BLaER1 treated with 17β-estradiol and CSF1 and Interleukin-3, amounts not matched to agents 10 nM and 100 nM (cell line): ENCODE measurements at regions not wholly inside any gene's neighbourhood (a gene's known extent, or its start where the extent isn't known, plus 50 kb on each side); places are given as distances from the start of the nearest gene placed in this dataset.

Source experiments
- H3K27ac ChIP-seq, 11 experiments: shearing (Covaris generic); formaldehyde crosslinking; 2 replicates each; pipeline ENCODE4 v1.8.1; 2022
- H3K27me3 ChIP-seq, 11 experiments: shearing (Covaris generic); formaldehyde crosslinking; 2 replicates each; pipeline ENCODE4 v1.8.1; 2022
- H3K36me3 ChIP-seq, 11 experiments: shearing (Covaris generic); formaldehyde crosslinking; 2 replicates each; pipeline ENCODE4 v1.8.1; 2022
- H3K4me1 ChIP-seq, 10 experiments: shearing (Covaris generic); formaldehyde crosslinking; 2 replicates each; pipeline ENCODE4 v1.8.1; 2022
- H3K4me2 ChIP-seq, 11 experiments: shearing (Covaris generic); formaldehyde crosslinking; 2 replicates each; pipeline ENCODE4 v1.8.1; 2022
- H3K4me3 ChIP-seq, 10 experiments: shearing (Covaris generic); formaldehyde crosslinking; 2 replicates each; pipeline ENCODE4 v1.8.1; 2022
- H3K9ac ChIP-seq, 11 experiments: shearing (Covaris generic); formaldehyde crosslinking; 2 replicates each; pipeline ENCODE4 v1.8.1; 2022
- H3K9me3 ChIP-seq, 11 experiments: shearing (Covaris generic); formaldehyde crosslinking; replicated peaks in 1 of 11; 2 replicates each; pipeline ENCODE4 v1.8.1; 2022
- H4K20me1 ChIP-seq, 11 experiments: shearing (Covaris generic); formaldehyde crosslinking; 2 replicates each; pipeline ENCODE4 v1.8.1; 2022
- Cebpa-rat ChIP-seq, 11 experiments: shearing (Covaris generic); IDR thresholded peaks; 2 replicates each; pipeline ENCODE4 v1.8.1; 2022

- H3K4me3 ChIP-seq: no peak overlapping the region
- no peaks in the 10 kb centered on the region for H3K9me3 ChIP-seq
- TF ChIP-seq Cebpa-rat (IDR thresholded peaks at IDR 0.05): no peak
- no peak overlapping the region for H3K27ac ChIP-seq
- H3K9ac ChIP-seq: no peak overlapping the region
- no peaks in the 10 kb centered on the region for H3K27me3 ChIP-seq
- H4K20me1 ChIP-seq: peaks cover 0 to 9% (median 0%) of the 10 kb centered on the region in 11 experiments; a peak in 3 of 22 replicates
- no peaks in the 10 kb centered on the region for H3K36me3 ChIP-seq
- H3K4me2 ChIP-seq: no peak overlapping the region
- no peaks in the 10 kb centered on the region for H3K4me1 ChIP-seq
Observed at GRCh38 chr11:45543808-45544422, 121.5 kb downstream of the CHST1 start.

GRCh38 chr11:45543081-45543480, 122.3 kb downstream of the CHST1 start:
- Histone ChIP-seq H3K27ac (no peak overlapping the region), H3K9ac (no peak overlapping the region), H3K4me3 (no peak overlapping the region), H3K36me3 (no peaks in the 10 kb centered on the region), H3K9me3 (no peaks in the 10 kb centered on the region), H4K20me1 (peaks cover 0 to 16% (median 0%) of the 10 kb centered on the region in 11 experiments; a peak in 3 of 22 replicates), H3K4me2 (no peak overlapping the region), H3K4me1 (no peaks in the 10 kb centered on the region), H3K27me3 (no peaks in the 10 kb centered on the region)
- no peak for TF ChIP-seq Cebpa-rat (IDR thresholded peaks at IDR 0.05)

- no peak overlapping the region for H3K4me2 ChIP-seq
- no peaks in the 10 kb centered on the region for H3K27me3 ChIP-seq
- no peak overlapping the region for H3K27ac ChIP-seq
- no peak for TF ChIP-seq Cebpa-rat (IDR thresholded peaks at IDR 0.05)
- H3K9ac ChIP-seq: no peak overlapping the region
- no peaks in the 10 kb centered on the region for H3K36me3 ChIP-seq
- H3K4me3 ChIP-seq: no peak overlapping the region
- no peaks in the 10 kb centered on the region for H3K4me1 ChIP-seq
- H4K20me1 ChIP-seq: peaks cover 0 to 22% (median 0%) of the 10 kb centered on the region in 11 experiments; a peak in 3 of 22 replicates
- no peaks in the 10 kb centered on the region for H3K9me3 ChIP-seq
Observed at GRCh38 chr11:45541693-45542434, 123.6 kb downstream of the CHST1 start.

- Histone ChIP-seq H3K36me3 (no peaks in the 10 kb centered on the region), H3K9ac (no peak overlapping the region), H3K4me2 (no peak overlapping the region), H3K27me3 (no peaks in the 10 kb centered on the region), H4K20me1 (peaks cover 0 to 26% (median 0%) of the 10 kb centered on the region in 11 experiments; a peak in 2 of 22 replicates), H3K4me1 (no peaks in the 10 kb centered on the region), H3K4me3 (no peak overlapping the region), H3K9me3 (no peaks in the 10 kb centered on the region), H3K27ac (no peak overlapping the region)
- TF ChIP-seq Cebpa-rat (IDR thresholded peaks at IDR 0.05): no peak
Observed at GRCh38 chr11:45538939-45539338, 126.5 kb downstream of the CHST1 start.

GRCh38 chr11:45538363-45538762, 127.1 kb downstream of the CHST1 start:
- no peaks in the 10 kb centered on the region for H3K4me1 ChIP-seq
- H3K9ac ChIP-seq: no peak overlapping the region
- peaks cover 0 to 26% (median 0%) of the 10 kb centered on the region in 11 experiments; a peak in 2 of 22 replicates for H4K20me1 ChIP-seq
- H3K9me3 ChIP-seq: no peaks in the 10 kb centered on the region
- no peak for TF ChIP-seq Cebpa-rat (IDR thresholded peaks at IDR 0.05)
- H3K4me2 ChIP-seq: no peak overlapping the region
- H3K36me3 ChIP-seq: no peaks in the 10 kb centered on the region
- H3K4me3 ChIP-seq: no peak overlapping the region
- no peak overlapping the region for H3K27ac ChIP-seq
- H3K27me3 ChIP-seq: no peaks in the 10 kb centered on the region

- no peaks in the 10 kb centered on the region for H3K9me3 ChIP-seq
- no peak overlapping the region for H3K9ac ChIP-seq
- no peak overlapping the region for H3K4me2 ChIP-seq
- H3K4me3 ChIP-seq: no peak overlapping the region
- H3K4me1 ChIP-seq: no peaks in the 10 kb centered on the region
- peaks cover 0 to 20% (median 0%) of the 10 kb centered on the region in 11 experiments; a peak in 2 of 22 replicates for H4K20me1 ChIP-seq
- TF ChIP-seq Cebpa-rat (IDR thresholded peaks at IDR 0.05): no peak
- H3K36me3 ChIP-seq: no peaks in the 10 kb centered on the region
- H3K27me3 ChIP-seq: no peaks in the 10 kb centered on the region
- no peak overlapping the region for H3K27ac ChIP-seq
Observed at GRCh38 chr11:45537614-45538013, 127.8 kb downstream of the CHST1 start.

- H3K4me2 ChIP-seq: no peak overlapping the region
- peaks cover 0 to 20% (median 0%) of the 10 kb centered on the region in 11 experiments; a peak in 2 of 22 replicates for H4K20me1 ChIP-seq
- no peaks in the 10 kb centered on the region for H3K9me3 ChIP-seq
- no peak for TF ChIP-seq Cebpa-rat (IDR thresholded peaks at IDR 0.05)
- no peaks in the 10 kb centered on the region for H3K4me1 ChIP-seq
- H3K27me3 ChIP-seq: no peaks in the 10 kb centered on the region
- H3K9ac ChIP-seq: no peak overlapping the region
- no peak overlapping the region for H3K4me3 ChIP-seq
- no peaks in the 10 kb centered on the region for H3K36me3 ChIP-seq
- no peak overlapping the region for H3K27ac ChIP-seq
Observed at GRCh38 chr11:45535033-45535432, 130.4 kb downstream of the CHST1 start.

GRCh38 chr11:45534132-45534531, 131.3 kb downstream of the CHST1 start:
- peaks cover 0 to 3% (median 0%) of the 10 kb centered on the region in 10 experiments; a peak in 2 of 20 replicates for H3K4me1 ChIP-seq
- H3K36me3 ChIP-seq: no peaks in the 10 kb centered on the region
- no peaks in the 10 kb centered on the region for H3K27me3 ChIP-seq
- no peak for TF ChIP-seq Cebpa-rat (IDR thresholded peaks at IDR 0.05)
- no peaks in the 10 kb centered on the region for H3K9me3 ChIP-seq
- no peak overlapping the region for H3K9ac ChIP-seq
- H3K4me2 ChIP-seq: no peak overlapping the region
- no peak overlapping the region for H3K4me3 ChIP-seq
- no peak overlapping the region for H3K27ac ChIP-seq
- H4K20me1 ChIP-seq: peaks cover 0 to 19% (median 0%) of the 10 kb centered on the region in 11 experiments; a peak in 1 of 22 replicates

- no peak for TF ChIP-seq Cebpa-rat (IDR thresholded peaks at IDR 0.05)
- H3K9ac ChIP-seq: no peak overlapping the region
- H3K36me3 ChIP-seq: no peaks in the 10 kb centered on the region
- H3K27ac ChIP-seq: no peak overlapping the region
- peaks cover 0 to 19% (median 9%) of the 10 kb centered on the region in 10 experiments; a peak in 10 of 20 replicates for H3K4me1 ChIP-seq
- H3K4me2 ChIP-seq: no peak overlapping the region
- H4K20me1 ChIP-seq: peaks cover 0 to 10% (median 0%) of the 10 kb centered on the region in 11 experiments; a peak in 2 of 22 replicates
- H3K9me3 ChIP-seq: no peaks in the 10 kb centered on the region
- H3K4me3 ChIP-seq: no peak overlapping the region
- no peaks in the 10 kb centered on the region for H3K27me3 ChIP-seq
Observed at GRCh38 chr11:45532546-45532945, 132.9 kb downstream of the CHST1 start.
